HepG2 (cell line): ENCODE measurements at regions not wholly inside any gene's neighbourhood (a gene's known extent, or its start where the extent isn't known, plus 50 kb on each side); places are given as distances from the start of the nearest gene placed in this dataset.

Source experiments
- NR2F2 ChIP-seq: IDR thresholded peaks from 2 replicates; pipeline ENCODE4 v1.6.1; 2012; ENCODE audit warnings: low read depth, inconsistent platforms, borderline replicate concordance
- ZC3H4 ChIP-seq: sonication (generic); formaldehyde crosslinking; IDR thresholded peaks from 2 replicates; pipeline ENCODE4 v1.4.0; 2020; ENCODE audit warnings: missing genetic modification reagents, borderline replicate concordance
- ZFP82 ChIP-seq: sonication (generic); formaldehyde crosslinking; IDR thresholded peaks from 2 replicates; pipeline ENCODE4 v1.5.1; 2020; ENCODE audit warnings: mild to moderate bottlenecking, missing genetic modification reagents, borderline replicate concordance

DNA sequence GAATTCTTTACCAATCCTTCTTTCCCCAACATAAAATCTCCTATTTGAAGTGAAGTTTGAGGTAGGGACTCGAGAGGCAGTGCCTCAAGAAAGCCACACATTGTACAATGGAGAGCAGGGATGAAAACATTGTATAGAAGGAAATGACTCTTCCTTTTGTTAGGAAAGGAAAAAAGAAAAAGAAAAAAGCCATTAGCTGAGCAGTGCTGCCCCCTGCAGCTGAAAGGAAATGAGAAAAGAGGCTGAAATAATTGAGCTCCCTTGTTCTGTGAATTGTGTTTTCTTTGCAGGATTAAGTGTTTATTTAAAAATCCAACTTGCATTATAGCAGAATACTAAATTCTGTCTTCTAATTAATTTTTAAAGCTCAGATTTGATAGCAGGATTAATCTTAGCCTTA is 162.9 kb upstream of the SASH1 start:
- TF ChIP-seq ZC3H4, result no peak
- TF ChIP-seq NR2F2, result no peak
- no peak for TF ChIP-seq ZFP82 (CRISPR knock-in tag)
